SK-N-DZ (cell line): ENCODE measurements at regions not wholly inside any gene's neighbourhood (a gene's known extent, or its start where the extent isn't known, plus 50 kb on each side); places are given as distances from the start of the nearest gene placed in this dataset.
"Not testable (repeated sequence)": the region's sequence is repeated elsewhere in the genome, so short reads cannot be mapped to it uniquely, and the experiment has no call there.

Experiments used
- DNase-seq: peaks from one replicate; pipeline ENCODE4 v3.0.0-alpha.2; 2015; ENCODE audit warnings: low spot score

DNA sequence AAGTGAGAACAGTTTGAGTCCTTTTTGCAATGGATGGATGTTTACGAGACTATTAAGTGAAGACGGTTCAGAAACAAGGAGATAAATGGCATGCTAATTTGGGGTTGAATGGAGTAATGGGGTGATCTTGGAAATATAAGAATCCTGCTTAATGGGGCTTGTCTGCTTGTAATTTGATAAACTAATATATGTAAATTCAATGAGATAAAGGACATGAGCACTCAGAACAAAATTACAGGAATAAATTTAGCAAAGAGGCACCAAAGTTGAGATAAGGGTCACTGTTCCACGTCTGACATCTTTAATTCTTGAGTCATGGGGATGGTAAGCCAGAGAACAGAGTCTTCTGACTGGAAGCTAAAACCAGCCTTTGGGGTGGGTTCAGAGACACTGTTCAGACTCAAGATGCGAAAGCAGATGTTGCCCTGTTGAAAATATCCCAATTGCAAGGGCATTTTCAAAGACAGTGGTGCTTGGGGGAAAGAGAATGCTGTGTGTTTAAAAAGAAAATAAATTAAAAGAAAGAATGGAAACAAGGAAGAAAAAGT is 67.8 kb upstream of the CHRNB4 start:
- peak; percentile 84 for DNase-seq

DNA sequence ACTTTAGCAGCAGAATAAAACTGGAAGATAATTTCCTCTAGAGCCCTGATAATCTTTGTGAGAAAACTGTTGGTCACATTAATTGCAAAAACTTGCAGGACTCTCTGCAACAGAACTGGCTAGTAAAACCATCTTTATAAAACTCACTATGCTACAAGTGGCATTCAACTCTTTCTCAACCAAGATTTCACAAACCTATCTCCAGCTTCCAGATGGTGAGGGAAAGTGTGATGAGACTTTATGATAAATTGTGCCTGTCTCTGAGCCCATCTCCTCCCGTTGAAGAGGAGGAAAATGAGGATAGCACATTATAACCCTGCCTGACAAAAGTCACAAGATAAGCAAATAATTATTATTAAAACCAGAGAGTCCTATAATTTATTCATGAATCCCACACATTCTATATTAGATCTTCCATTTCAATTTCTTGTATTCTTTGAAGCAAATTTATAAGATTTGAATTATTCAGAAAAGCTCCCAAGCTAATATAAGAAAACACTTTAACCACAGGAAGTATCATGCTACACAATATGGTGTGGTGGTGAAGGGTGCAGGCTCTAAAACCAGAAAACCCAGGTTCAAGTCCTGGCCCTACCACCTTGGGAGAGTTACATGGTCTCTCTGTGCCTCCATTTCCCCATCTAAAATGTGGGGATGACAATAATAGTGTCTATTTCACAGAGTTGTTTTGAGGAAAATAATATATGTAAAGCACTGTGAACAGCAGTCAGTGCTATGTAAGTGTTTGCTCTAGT is 65.6 kb upstream of the CHRNB4 start:
- DNase-seq: not testable (repeated sequence)

DNA sequence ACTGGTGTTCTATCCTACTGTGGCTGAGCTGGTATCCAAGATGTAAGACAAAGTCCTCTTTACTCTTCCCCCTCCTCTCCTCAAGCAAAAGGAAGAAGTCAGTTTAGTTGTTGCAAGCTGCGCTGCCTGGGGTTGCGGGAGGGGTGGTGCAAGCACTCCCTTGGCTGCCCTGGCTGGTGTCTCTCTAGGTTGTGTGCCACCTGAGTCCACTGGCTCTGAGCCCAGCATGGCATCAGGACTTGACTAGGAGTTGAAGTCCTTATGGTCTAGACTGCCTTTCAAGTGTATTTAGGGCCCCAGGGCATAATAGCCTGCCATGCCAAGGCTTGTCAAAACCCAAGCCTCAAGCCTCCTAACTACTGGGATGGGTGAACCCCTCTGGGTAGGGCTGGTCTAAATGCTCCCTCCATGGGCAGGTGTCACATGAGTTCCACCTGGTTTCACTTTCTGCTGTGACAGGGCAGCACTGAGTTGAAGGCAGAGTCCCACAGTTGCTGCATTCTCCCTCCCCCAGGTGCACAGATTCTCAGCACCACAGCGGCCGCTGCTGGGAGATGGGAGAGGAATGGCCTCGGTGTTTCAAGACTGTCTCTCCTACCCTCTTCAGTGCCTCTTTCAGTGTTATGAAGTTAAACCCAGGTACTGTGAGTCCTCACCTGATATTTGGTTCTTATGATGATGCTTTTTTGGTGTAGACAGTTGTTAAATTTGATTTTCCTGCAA is 62.5 kb upstream of the CHRNB4 start:
- not testable (repeated sequence) for DNase-seq

DNA sequence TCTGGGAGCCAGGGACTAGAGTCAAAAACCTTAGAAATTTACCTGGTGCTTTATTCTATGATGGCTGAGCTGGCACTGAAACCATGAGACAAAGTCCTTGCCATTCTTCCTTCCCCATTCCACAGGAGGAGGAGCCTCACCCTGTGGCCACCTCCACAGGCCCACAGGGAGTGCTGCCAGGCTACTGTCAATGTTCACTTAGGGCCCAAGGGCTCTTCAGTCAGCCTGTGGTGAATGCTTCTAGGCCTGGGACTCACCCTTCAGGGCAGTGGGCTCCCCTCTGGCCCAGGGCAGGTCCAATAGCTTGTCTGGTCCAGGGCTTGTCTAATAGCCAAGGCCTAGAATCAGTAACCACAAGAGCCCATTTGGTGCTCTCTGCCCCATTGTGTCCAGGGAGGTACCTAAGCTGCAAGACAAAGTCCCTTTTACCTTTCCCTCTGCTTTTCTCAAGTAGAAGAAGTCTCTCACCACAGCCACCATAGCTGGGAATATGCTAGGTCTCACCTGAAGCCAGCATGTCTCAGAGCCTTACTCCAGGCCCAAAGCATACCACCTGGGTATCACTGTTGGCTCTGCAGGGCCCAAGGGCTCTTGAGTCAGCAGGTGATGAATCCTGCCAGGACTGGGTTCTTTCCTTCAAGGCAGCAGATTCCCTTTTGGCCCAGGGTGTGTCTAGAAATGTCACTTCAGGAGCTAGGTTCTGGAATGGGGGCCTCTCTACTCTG is 61.8 kb upstream of the CHRNB4 start:
- DNase-seq: no peak

- DNase-seq: no peak
These were observed 56.4 kb upstream of the CHRNB4 start for GRCh38 chr15:78697449-78697848.

GRCh38 chr15:78696436-78696835 is 55.4 kb upstream of the CHRNB4 start:
- no peak for DNase-seq

DNA sequence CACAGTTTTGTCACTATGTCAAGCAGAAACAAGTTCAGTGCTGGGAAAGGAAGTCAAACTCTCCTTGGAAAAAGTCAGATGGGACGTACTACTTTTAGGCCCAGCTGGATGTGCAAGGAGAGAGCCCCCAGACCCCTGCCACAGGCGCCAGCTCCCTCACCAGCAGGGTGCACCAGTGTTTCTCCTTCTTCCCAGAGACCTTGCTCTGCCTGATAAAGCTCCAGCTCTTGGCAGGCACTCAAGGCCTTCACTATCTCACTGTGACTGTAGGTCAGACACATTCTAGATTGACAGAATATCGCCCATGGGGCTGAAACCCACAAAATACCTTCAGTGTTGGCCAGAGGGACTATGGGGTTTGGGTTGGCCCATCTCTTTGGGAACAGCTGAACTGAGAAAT is 54.8 kb upstream of the CHRNB4 start:
- DNase-seq: no peak

DNA sequence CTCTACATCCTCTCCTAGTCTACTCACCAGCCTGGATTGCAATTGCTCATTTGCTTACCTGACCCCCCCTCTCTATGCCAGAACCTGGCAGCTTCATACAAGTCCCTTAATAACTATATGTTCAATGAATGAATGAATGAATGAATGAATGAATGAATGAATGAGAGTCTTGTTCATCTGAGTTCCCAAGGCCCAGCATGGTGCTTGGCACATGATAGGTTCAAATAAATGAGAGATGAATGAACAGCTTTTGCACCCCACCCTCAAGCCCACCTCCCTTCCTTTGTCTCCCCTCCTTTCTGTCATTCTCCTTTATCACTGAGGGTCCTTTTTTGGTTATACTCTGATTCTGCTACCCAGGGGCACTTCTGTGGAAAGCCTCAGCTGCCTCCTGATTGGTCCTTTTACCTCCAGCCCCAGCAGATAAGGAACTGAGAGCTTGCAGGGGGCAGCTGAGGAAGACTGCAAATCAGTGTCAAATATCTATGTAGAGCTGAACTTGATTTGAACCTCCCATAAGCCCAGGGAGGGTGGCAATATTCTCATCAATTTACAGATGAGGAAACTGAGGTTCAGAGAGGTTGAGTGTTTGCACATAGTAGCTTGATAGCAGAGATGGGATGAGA is 54.1 kb upstream of the CHRNB4 start:
- no peak for DNase-seq

DNA sequence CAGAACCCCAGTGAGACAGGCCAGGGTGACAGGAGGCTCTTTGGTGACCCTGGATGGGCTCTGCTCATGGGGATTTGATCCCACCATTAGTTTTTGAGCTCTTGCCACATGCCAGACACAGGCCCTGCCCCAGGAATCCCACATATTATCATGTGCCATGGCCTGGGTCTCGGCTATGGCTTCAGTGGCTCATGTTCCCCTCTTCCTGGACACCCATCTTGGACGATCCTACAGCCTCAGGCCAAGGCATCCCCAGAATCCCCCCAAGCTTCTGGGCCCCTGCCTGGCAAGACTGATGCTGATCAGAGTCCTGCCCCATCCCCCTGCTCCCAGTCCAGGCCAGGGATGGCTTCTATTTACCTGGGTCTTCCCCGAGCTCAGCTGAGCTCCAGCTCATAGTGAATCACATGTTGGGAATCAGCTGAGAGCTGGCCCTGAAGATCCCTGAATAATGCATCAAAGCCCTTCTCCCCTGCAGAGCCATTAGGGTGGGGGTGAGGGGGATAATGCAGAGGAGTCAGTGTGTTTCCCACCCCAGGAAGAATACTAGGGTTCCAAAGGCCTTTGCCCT is 50.9 kb upstream of the CHRNB4 start:
- DNase-seq: no peak

DNA sequence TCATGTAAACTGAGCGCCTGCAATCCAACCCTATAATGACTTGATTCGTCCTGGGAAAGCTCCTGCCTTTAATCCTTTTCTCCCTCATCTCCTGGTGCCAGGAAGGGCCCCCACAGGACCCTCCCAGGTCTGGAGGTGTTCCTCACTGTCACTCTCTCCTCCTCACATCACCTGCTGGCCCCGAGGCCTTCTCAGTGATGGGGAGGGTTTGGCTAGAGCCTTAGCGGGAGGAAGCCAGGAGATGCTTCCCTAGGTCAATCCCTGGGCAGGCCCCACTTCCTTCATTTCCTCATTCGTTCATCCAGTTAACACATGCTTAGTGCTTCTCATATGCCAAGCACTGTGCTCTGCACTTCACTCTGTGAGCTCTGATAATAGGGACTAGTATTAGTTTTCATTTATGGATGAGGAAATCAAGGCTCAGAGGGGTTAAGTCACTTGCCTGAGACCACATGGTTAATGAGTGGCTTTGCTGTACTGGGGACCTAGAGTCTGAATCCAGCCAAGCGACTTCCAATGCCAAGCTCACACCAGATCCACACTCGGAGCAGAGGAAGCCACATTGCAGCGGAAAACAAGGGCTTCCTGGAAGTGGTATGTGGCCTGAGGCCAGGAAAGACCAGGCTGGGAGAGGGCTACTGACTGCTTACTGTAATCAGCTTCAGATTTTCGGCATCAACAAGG is 50.3 kb upstream of the CHRNB4 start:
- DNase-seq: no peak
